ENCODE measurements at regions not wholly inside any gene's neighbourhood (a gene's known extent, or its start where the extent isn't known, plus 50 kb on each side); places are given as distances from the start of the nearest gene placed in this dataset.

GRCh38 chr5:3281366-3281765 lies 314.3 kb upstream of the IRX1 start:
- TF ChIP-seq NANOG (IDR thresholded peaks at IDR 0.05; ENCODE audit: borderline replicate concordance) (no peak), EZH2 (IDR thresholded peaks at IDR 0.05; ENCODE audit: low read depth, unreplicated experiment) (no peak), POLR2AphosphoS5 (IDR thresholded peaks at IDR 0.05; ENCODE audit: low read depth) (no peak), EZH2phosphoT487 (IDR thresholded peaks at IDR 0.05; ENCODE audit: unreplicated experiment) (no peak), ZNF114 (CRISPR knock-in tag; IDR thresholded peaks at IDR 0.05) (no peak)
- TF ChIP-seq, protein P1, sequence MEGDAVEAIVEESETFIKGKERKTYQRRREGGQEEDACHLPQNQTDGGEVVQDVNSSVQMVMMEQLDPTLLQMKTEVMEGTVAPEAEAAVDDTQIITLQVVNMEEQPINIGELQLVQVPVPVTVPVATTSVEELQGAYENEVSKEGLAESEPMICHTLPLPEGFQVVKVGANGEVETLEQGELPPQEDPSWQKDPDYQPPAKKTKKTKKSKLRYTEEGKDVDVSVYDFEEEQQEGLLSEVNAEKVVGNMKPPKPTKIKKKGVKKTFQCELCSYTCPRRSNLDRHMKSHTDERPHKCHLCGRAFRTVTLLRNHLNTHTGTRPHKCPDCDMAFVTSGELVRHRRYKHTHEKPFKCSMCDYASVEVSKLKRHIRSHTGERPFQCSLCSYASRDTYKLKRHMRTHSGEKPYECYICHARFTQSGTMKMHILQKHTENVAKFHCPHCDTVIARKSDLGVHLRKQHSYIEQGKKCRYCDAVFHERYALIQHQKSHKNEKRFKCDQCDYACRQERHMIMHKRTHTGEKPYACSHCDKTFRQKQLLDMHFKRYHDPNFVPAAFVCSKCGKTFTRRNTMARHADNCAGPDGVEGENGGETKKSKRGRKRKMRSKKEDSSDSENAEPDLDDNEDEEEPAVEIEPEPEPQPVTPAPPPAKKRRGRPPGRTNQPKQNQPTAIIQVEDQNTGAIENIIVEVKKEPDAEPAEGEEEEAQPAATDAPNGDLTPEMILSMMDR (conservative IDR thresholded peaks at IDR 0.05; ENCODE audit: low read depth in 2 of 2), result no peak
- TF ChIP-seq, protein P2, sequence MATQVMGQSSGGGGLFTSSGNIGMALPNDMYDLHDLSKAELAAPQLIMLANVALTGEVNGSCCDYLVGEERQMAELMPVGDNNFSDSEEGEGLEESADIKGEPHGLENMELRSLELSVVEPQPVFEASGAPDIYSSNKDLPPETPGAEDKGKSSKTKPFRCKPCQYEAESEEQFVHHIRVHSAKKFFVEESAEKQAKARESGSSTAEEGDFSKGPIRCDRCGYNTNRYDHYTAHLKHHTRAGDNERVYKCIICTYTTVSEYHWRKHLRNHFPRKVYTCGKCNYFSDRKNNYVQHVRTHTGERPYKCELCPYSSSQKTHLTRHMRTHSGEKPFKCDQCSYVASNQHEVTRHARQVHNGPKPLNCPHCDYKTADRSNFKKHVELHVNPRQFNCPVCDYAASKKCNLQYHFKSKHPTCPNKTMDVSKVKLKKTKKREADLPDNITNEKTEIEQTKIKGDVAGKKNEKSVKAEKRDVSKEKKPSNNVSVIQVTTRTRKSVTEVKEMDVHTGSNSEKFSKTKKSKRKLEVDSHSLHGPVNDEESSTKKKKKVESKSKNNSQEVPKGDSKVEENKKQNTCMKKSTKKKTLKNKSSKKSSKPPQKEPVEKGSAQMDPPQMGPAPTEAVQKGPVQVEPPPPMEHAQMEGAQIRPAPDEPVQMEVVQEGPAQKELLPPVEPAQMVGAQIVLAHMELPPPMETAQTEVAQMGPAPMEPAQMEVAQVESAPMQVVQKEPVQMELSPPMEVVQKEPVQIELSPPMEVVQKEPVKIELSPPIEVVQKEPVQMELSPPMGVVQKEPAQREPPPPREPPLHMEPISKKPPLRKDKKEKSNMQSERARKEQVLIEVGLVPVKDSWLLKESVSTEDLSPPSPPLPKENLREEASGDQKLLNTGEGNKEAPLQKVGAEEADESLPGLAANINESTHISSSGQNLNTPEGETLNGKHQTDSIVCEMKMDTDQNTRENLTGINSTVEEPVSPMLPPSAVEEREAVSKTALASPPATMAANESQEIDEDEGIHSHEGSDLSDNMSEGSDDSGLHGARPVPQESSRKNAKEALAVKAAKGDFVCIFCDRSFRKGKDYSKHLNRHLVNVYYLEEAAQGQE (IDR thresholded peaks at IDR 0.05; ENCODE audit: unreplicated experiment), result no peak
